BE2C (cell line): ENCODE measurements at regions not wholly inside any gene's neighbourhood (a gene's known extent, or its start where the extent isn't known, plus 50 kb on each side); places are given as distances from the start of the nearest gene placed in this dataset.
A peak's percentile ranks its signal among the peaks of the same experiment; 100 is the strongest.

Source experiments
- DNase-seq: peaks from one replicate; pipeline ENCODE4 v3.0.0-alpha.2; 2020
- H3K27me3 ChIP-seq: fragments of 250-450 bp; sonication (Bioruptor Pico); 2 replicates; pipeline ENCODE4 v1.5.1; 2020; ENCODE audit warnings: mild to moderate bottlenecking
- H3K36me3 ChIP-seq: fragments of 250-450 bp; sonication (Bioruptor Pico); 2 replicates; pipeline ENCODE4 v1.5.1; 2020; ENCODE audit warnings: mild to moderate bottlenecking
- H3K4me1 ChIP-seq: fragments of 250-450 bp; sonication (Bioruptor Pico); 2 replicates; pipeline ENCODE4 v1.5.1; 2020
- H3K4me3 ChIP-seq: 2 replicates; pipeline ENCODE4 v1.5.1; 2011; ENCODE audit warnings: low read depth, low read length
- H3K9me3 ChIP-seq: fragments of 250-450 bp; sonication (Bioruptor Pico); 2 replicates; pipeline ENCODE4 v1.5.1; 2020
- CTCF ChIP-seq: IDR thresholded peaks from 2 replicates; pipeline ENCODE4 v1.5.1; 2012; ENCODE audit warnings: mild to moderate bottlenecking, low read depth, low read length

- DNase-seq, result no peak
- Histone ChIP-seq H3K4me1 (no peaks in the 10 kb centered on the region), H3K36me3 (no peaks in the 10 kb centered on the region), H3K27me3 (no peaks in the 10 kb centered on the region), H3K4me3 (no peak overlapping the region), H3K9me3 (no peaks in the 10 kb centered on the region)
- TF ChIP-seq CTCF, result no peak
Measured at GRCh38 chr2:139813340-139813739, 1033.2 kb upstream of the NXPH2 start.

- H3K27me3 ChIP-seq, result no peaks in the 10 kb centered on the region
- peak; percentile 53 for DNase-seq
- no peaks in the 10 kb centered on the region for H3K36me3 ChIP-seq
- H3K4me3 ChIP-seq, result no peak overlapping the region
- no peak for TF ChIP-seq CTCF
- no peaks in the 10 kb centered on the region; the same call in 1 of the 2 replicates for H3K4me1 ChIP-seq
- no peaks in the 10 kb centered on the region for H3K9me3 ChIP-seq
Measured at GRCh38 chr2:139805441-139805840, 1025.3 kb upstream of the NXPH2 start.

GRCh38 chr2:139798391-139798790 is 1018.2 kb upstream of the NXPH2 start:
- Histone ChIP-seq H3K36me3 (no peaks in the 10 kb centered on the region), H3K4me3 (no peak overlapping the region), H3K9me3 (no peaks in the 10 kb centered on the region), H3K27me3 (no peaks in the 10 kb centered on the region), H3K4me1 (no peaks in the 10 kb centered on the region)
- DNase-seq, result no peak
- no peak for TF ChIP-seq CTCF

- DNase-seq, result no peak
- peak; percentile 25; the same call in 1 of the 2 replicates for TF ChIP-seq CTCF
- H3K4me1 ChIP-seq, result no peaks in the 10 kb centered on the region
- no peak overlapping the region for H3K4me3 ChIP-seq
- no peaks in the 10 kb centered on the region for H3K9me3 ChIP-seq
- H3K36me3 ChIP-seq, result no peaks in the 10 kb centered on the region
- H3K27me3 ChIP-seq, result no peaks in the 10 kb centered on the region
Measured at GRCh38 chr2:139790807-139791752, 1010.9 kb upstream of the NXPH2 start.

- no peak overlapping the region for H3K4me3 ChIP-seq
- H3K4me1 ChIP-seq, result no peaks in the 10 kb centered on the region
- TF ChIP-seq CTCF, result no peak
- DNase-seq, result no peak
- H3K27me3 ChIP-seq, result no peaks in the 10 kb centered on the region
- no peaks in the 10 kb centered on the region for H3K9me3 ChIP-seq
- H3K36me3 ChIP-seq, result no peaks in the 10 kb centered on the region
Measured at GRCh38 chr2:139790136-139790535, 1009.9 kb upstream of the NXPH2 start.

GRCh38 chr2:139778732-139779131 is 998.5 kb upstream of the NXPH2 start:
- no peak for DNase-seq
- H3K4me1 ChIP-seq, result no peaks in the 10 kb centered on the region
- no peaks in the 10 kb centered on the region for H3K9me3 ChIP-seq
- H3K36me3 ChIP-seq, result no peaks in the 10 kb centered on the region
- TF ChIP-seq CTCF, result no peak
- H3K4me3 ChIP-seq, result no peak overlapping the region
- H3K27me3 ChIP-seq, result no peaks in the 10 kb centered on the region
